ENCODE measurements at regions not wholly inside any gene's neighbourhood (a gene's known extent, or its start where the extent isn't known, plus 50 kb on each side); places are given as distances from the start of the nearest gene placed in this dataset.
A peak's percentile ranks its signal among the peaks of the same experiment; 100 is the strongest.

DNA sequence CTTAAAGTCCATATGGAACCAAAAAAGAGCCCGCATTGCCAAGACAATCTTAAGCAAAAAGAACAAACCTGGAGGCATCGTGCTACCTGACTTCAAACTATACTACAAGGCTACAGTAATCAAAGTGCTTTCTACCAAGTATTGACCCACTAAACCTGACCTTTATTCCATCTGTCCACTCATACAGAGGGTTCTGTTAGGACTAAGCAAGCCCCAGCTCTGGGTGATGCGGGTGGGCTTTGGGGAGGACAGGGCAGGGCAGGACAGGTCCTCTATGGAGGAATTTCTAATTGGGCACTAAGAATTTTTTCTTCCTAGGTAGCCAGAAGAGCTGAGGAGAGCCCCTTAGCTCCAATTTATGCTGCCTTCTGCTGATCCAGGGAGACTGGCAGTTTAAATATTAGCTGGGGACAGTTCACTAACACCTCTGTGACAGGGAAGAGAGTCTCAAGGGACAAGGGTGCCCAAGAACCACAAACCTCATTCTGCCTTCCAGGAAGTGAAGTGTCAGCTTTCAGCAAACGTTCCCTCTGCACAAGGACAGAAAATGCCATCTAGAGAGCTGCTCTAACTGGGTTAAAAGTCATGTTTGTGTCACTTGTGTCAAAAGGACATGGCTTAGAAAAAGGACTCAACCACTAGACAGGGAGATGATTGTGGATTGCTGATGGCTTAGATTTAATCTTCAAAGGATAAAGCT is 143.2 kb downstream of the KIT start:
- no peak for DNase-seq (ENCODE audit: extremely low spot score, insufficient read length, low read depth)
- peak; percentile 47 for FAIRE-seq

- no peak for DNase-seq (ENCODE audit: extremely low spot score, insufficient read length, low read depth)
- FAIRE-seq: no peak
Observed at GRCh38 chr4:54794579-54794978, 136.8 kb downstream of the KIT start.

DNA sequence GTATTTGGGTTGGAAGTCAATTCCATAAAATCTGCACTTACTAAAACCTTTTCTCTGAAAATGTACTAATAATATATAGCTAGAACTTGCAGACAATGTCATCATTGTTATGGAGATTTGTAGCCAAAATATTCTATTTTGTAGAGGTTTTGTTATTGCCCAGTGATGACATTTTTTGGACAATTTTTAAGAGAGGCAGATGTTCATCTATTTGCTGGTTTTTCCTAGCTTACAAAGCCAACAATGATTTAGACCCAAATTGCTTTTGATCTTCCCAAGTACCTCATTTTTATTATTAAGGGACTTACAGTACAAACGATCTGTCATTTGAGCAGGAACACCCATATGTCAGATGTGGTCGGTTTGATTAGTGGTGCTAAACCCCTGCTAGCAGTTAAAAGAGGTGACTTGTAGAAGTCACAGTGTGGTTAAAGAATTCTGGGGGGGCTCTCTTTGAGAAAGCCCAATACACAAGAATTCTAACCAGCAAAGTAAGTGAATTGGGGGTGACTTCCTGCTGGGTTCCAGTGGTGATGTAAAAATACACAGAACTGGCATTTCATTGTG is 136.2 kb downstream of the KIT start:
- FAIRE-seq: no peak
- no peak for DNase-seq (ENCODE audit: extremely low spot score, insufficient read length, low read depth)
